ENCODE measurements at regions not wholly inside any gene's neighbourhood (a gene's known extent, or its start where the extent isn't known, plus 50 kb on each side); places are given as distances from the start of the nearest gene placed in this dataset.

DNA sequence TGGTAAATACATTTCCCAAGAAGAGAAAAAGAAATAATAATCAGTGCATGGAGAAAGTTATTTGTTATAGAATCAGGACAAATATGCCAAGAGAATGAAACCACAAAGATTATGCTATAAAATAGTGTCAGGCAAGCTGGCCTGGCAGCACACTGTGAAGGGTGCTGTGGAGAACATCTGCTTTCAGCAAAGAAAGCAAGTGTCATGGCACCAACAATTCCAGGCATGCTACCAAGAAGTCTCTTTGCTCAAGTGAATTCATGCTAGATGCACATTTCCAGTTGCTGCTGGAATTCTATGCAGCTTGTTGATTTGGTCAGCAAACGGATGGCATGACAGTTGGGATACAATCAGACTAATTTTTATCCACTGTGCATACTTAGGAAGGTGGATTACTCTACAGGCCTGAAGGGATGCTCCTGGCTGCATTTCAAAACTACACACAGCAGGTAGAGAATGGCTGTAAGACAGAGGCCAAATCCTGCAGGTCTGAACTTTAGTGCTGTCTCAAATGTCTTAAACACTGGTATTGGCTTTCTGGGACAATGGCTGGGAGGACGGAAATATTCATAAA lies 154.6 kb upstream of the FAT1 start:
- 74% methylated on average over 2 of the region's 2 CpGs for WGBS
- TF ChIP-seq POLR2AphosphoS5 (IDR thresholded peaks at IDR 0.05) (no peak), POLR2A (IDR thresholded peaks at IDR 0.05) (no peak), EP300 (IDR thresholded peaks at IDR 0.05) (no peak)
- TF ChIP-seq, protein P1, sequence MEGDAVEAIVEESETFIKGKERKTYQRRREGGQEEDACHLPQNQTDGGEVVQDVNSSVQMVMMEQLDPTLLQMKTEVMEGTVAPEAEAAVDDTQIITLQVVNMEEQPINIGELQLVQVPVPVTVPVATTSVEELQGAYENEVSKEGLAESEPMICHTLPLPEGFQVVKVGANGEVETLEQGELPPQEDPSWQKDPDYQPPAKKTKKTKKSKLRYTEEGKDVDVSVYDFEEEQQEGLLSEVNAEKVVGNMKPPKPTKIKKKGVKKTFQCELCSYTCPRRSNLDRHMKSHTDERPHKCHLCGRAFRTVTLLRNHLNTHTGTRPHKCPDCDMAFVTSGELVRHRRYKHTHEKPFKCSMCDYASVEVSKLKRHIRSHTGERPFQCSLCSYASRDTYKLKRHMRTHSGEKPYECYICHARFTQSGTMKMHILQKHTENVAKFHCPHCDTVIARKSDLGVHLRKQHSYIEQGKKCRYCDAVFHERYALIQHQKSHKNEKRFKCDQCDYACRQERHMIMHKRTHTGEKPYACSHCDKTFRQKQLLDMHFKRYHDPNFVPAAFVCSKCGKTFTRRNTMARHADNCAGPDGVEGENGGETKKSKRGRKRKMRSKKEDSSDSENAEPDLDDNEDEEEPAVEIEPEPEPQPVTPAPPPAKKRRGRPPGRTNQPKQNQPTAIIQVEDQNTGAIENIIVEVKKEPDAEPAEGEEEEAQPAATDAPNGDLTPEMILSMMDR (IDR thresholded peaks at IDR 0.05) = no peak

DNA sequence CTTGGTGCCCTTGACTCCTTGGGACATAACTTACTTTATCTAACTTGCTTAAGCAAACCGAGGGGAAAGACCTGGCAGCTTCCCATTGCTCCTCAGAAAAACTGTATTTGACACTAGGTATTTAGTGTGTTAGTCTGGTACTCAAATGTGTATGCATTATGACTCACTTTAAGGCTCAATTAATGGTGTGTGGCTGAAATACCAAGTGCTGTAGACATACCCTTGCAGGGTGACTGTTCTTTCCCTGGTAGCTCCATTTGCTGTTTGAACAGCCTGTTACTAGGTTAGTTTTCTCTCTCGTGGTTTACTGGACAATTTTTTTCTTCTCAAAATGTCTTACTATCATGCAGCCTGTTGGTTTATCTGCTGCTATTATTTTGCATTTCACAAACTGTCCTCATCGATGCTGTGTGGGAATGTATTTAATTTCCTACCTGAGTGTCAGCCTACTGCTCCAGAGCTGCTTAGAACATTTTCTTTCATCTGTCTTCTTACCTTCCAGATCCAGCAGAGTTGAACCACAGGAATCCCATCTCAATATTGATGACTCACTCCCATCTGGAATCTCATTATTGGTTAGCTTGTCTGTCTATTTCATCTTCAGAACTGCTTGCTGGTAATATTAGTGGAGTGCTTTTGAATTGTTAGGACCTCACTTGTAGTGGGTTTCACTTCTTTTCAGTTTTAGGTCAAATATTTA lies 158.0 kb upstream of the FAT1 start:
- Histone ChIP-seq H3K4me1 (peaks cover 3% of the 10 kb centered on the region), H3K4me3 (no peak overlapping the region), H3K27ac (no peak overlapping the region), H3K27me3 (no peaks in the 10 kb centered on the region), H3K9me3 (peaks cover 3% of the 10 kb centered on the region), H3K36me3 (no peaks in the 10 kb centered on the region)
- TF ChIP-seq POLR2A (IDR thresholded peaks at IDR 0.05) (no peak), POLR2AphosphoS5 (IDR thresholded peaks at IDR 0.05) (no peak)
- TF ChIP-seq, protein P1 (IDR thresholded peaks at IDR 0.05) = no peak
- WGBS = 74% methylated on average over 3 of the region's 3 CpGs
- no peak for DNase-seq (ENCODE audit: low spot score in 2 of 2)

More for the DNA sequence above, 154.6 kb upstream of the FAT1 start:
- H3K9me3 ChIP-seq = peaks cover 5% of the 10 kb centered on the region
- DNase-seq (ENCODE audit: low spot score in 2 of 2) = no peak
- no peaks in the 10 kb centered on the region for H3K36me3 ChIP-seq
- H3K4me1 ChIP-seq = no peaks in the 10 kb centered on the region
- no peaks in the 10 kb centered on the region for H3K27me3 ChIP-seq
- no peak overlapping the region for H3K27ac ChIP-seq
- H3K4me3 ChIP-seq = no peak overlapping the region

DNA sequence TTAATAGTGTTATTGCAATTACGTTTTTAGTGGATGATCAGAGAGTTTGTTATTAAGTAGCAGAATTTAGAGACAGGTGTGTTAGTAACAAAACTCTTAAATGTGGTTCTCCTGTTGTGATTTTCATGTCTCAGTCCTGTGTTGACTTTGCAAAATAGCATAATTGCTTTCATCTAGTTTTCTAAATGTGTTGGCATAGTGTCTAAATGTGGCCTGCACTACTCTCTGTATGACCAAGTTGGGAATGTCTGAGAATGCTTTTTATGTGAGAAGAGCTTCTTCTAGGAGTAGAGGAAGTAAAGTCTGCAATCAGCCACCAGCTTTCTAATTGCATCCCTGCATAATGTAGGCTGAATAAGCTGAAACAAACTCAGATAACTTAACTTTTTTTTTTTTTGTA lies 158.6 kb upstream of the FAT1 start:
- Histone ChIP-seq H3K27me3 (no peaks in the 10 kb centered on the region), H3K4me1 (peaks cover 4% of the 10 kb centered on the region), H3K27ac (no peak overlapping the region), H3K4me3 (no peak overlapping the region), H3K9me3 (peaks cover 3% of the 10 kb centered on the region), H3K36me3 (no peaks in the 10 kb centered on the region)
- no peak for TF ChIP-seq POLR2AphosphoS5 (IDR thresholded peaks at IDR 0.05)
- TF ChIP-seq EP300 (IDR thresholded peaks at IDR 0.05) = no peak
- no peak for TF ChIP-seq POLR2A (IDR thresholded peaks at IDR 0.05)
- TF ChIP-seq, protein P1 (IDR thresholded peaks at IDR 0.05) = no peak
- WGBS = 73% methylated on average over 1 of the region's 1 CpG
- no peak for DNase-seq (ENCODE audit: low spot score in 2 of 2)

DNA sequence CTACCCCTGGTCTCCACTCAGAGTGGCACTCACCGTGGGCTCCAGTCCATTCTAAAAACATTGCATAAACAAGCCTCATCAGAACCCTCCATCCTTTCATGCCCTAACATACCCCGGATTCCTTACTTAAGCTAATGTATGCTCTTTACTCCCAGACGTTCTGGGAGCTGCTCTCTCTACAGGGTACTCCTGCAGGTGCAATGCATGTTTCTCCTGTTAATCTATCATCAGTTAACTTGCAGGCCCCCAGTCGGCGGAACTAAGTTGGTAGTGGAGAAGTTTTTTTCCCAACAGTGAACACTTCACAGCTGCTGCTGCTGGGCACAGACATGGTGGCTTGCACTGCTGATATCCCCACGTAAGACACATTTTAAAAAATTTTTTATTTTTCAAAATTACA lies 161.6 kb upstream of the FAT1 start:
- no peak for TF ChIP-seq EP300 (IDR thresholded peaks at IDR 0.05)
- TF ChIP-seq POLR2AphosphoS5 (IDR thresholded peaks at IDR 0.05) = no peak
- TF ChIP-seq POLR2A (IDR thresholded peaks at IDR 0.05) = no peak
- TF ChIP-seq, protein P1 (IDR thresholded peaks at IDR 0.05) = no peak
- Histone ChIP-seq H3K27ac (no peak overlapping the region), H3K4me3 (no peak overlapping the region), H3K4me1 (peaks cover 4% of the 10 kb centered on the region), H3K9me3 (no peaks in the 10 kb centered on the region), H3K36me3 (no peaks in the 10 kb centered on the region), H3K27me3 (no peaks in the 10 kb centered on the region)
- 62% methylated on average over 6 of the region's 6 CpGs for WGBS
- no peak for DNase-seq (ENCODE audit: low spot score in 2 of 2)

DNA sequence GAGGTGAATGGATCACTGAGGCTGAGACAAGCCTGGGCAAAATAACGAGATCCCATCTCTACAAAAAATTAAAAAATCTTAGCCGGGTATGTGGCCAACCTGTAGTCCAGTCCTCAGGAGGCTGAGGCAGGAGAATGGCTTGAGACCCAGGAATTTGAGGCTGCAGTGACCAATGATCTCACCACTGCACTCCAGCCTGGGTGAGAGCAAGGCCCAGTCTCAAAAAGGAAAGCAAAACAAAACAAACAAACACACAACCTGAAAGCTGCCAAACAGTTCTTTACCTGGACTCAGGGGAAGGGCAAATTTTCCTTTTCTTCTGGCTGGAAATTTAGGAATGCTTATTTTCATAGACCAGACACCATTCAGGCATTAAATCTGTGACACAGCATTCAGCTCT lies 163.1 kb upstream of the FAT1 start:
- peaks cover 4% of the 10 kb centered on the region for H3K4me1 ChIP-seq
- TF ChIP-seq EP300 (IDR thresholded peaks at IDR 0.05) = no peak
- TF ChIP-seq POLR2AphosphoS5 (IDR thresholded peaks at IDR 0.05) = no peak
- TF ChIP-seq POLR2A (IDR thresholded peaks at IDR 0.05) = no peak
- TF ChIP-seq, protein P1 (IDR thresholded peaks at IDR 0.05) = no peak
- no peak overlapping the region for H3K27ac ChIP-seq
- H3K36me3 ChIP-seq = no peaks in the 10 kb centered on the region
- no peaks in the 10 kb centered on the region for H3K9me3 ChIP-seq
- H3K4me3 ChIP-seq = no peak overlapping the region
- H3K27me3 ChIP-seq = no peaks in the 10 kb centered on the region
- WGBS = 73% methylated on average over 2 of the region's 2 CpGs
- DNase-seq (ENCODE audit: low spot score in 2 of 2) = no peak
